Kidney epithelial cell (primary cell): ENCODE measurements at regions not wholly inside any gene's neighbourhood (a gene's known extent, or its start where the extent isn't known, plus 50 kb on each side); places are given as distances from the start of the nearest gene placed in this dataset.

Experiments used
- DNase-seq: peaks from one replicate; pipeline ENCODE4 v3.0.0-alpha.2; 2010; ENCODE audit warnings: low read depth
- H3K27me3 ChIP-seq: 2 replicates; pipeline ENCODE4 v1.6.0; 2011; ENCODE audit warnings: low read length; ENCODE audit not compliant: control insufficient read depth, insufficient read depth
- H3K36me3 ChIP-seq: 2 replicates; pipeline ENCODE4 v1.5.1; 2011; ENCODE audit warnings: low read length; ENCODE audit not compliant: control insufficient read depth, insufficient read depth
- H3K4me3 ChIP-seq: 2 replicates; pipeline ENCODE4 v1.5.1; 2011; ENCODE audit warnings: low read depth, mild to moderate bottlenecking, control low read depth, low read length
- TF ChIP-seq, protein P1 (sequence below): IDR thresholded peaks from 2 replicates; pipeline ENCODE4 v1.5.1; 2011; ENCODE audit warnings: mild to moderate bottlenecking, moderate library complexity, low read length, control low read depth, inconsistent platforms; ENCODE audit not compliant: insufficient read depth, poor library complexity, severe bottlenecking

DNA sequence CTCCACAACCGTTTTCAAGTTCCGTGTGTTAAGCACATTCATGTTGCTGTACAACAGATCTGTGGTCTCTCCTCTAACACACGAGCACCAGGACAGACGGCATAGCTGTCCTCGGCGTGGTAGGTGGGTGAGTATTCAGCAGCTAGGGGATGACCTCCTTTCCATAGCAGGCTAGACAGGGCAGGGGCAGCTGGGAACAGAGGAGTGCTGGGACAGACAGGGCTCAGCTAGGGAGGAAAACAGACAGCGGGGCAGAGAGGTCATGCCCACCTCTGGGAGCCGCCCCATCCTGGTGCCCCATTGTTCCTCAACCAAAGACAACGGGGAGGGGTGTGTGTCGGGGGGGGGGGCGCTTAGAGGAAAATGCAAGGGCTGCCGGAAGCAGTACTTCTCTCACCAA is 271.5 kb upstream of the FOXQ1 start:
- Histone ChIP-seq H3K36me3 (no peaks in the 10 kb centered on the region), H3K27me3 (peaks cover 8% of the 10 kb centered on the region), H3K4me3 (no peak overlapping the region)
- TF ChIP-seq, protein P1, sequence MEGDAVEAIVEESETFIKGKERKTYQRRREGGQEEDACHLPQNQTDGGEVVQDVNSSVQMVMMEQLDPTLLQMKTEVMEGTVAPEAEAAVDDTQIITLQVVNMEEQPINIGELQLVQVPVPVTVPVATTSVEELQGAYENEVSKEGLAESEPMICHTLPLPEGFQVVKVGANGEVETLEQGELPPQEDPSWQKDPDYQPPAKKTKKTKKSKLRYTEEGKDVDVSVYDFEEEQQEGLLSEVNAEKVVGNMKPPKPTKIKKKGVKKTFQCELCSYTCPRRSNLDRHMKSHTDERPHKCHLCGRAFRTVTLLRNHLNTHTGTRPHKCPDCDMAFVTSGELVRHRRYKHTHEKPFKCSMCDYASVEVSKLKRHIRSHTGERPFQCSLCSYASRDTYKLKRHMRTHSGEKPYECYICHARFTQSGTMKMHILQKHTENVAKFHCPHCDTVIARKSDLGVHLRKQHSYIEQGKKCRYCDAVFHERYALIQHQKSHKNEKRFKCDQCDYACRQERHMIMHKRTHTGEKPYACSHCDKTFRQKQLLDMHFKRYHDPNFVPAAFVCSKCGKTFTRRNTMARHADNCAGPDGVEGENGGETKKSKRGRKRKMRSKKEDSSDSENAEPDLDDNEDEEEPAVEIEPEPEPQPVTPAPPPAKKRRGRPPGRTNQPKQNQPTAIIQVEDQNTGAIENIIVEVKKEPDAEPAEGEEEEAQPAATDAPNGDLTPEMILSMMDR = no peak
- no peak for DNase-seq

DNA sequence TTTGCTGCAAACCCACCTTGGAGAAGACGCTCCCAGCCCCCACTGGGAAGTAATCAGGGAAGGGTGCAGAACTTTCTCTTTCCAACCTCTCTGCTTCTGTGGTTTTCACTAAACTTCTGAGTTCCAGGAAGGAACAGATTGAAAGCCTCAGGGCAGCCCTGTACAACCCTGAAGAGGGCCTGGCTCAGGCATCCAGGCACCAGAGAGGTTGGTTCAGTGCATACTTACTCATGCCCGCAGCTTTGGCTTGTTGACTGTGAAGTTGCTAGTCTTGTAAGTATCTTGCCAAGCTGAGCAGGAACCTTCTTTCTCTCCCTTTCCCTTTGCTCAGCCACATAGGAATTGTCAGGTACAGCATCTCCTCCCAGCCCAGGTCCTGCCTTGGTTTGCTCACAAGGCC is 272.2 kb upstream of the FOXQ1 start:
- Histone ChIP-seq H3K4me3 (no peak overlapping the region), H3K36me3 (no peaks in the 10 kb centered on the region), H3K27me3 (peaks cover 8% of the 10 kb centered on the region)
- DNase-seq = no peak
- TF ChIP-seq, protein P1 = no peak

DNA sequence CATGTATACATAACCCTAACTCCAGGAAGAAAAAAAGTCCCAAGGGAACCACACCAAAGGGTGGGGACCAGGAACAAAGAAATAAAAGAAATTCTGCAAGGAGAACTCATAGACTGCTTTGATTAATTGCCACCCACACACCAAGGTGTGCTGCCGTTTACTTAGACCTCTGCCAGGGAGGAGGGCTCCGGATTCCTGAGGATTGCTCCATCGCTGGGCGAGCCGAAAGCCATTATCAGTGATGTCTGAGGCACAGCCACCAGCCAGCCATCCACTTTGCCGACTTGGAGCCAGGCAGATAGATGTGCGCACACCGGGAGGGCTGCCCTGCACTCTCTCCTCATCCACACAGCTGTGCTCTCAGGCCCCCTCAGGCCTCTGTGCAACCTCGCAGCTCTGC is 272.7 kb upstream of the FOXQ1 start:
- Histone ChIP-seq H3K4me3 (no peak overlapping the region), H3K27me3 (peaks cover 7% of the 10 kb centered on the region), H3K36me3 (no peaks in the 10 kb centered on the region)
- TF ChIP-seq, protein P1 = no peak
- no peak for DNase-seq

DNA sequence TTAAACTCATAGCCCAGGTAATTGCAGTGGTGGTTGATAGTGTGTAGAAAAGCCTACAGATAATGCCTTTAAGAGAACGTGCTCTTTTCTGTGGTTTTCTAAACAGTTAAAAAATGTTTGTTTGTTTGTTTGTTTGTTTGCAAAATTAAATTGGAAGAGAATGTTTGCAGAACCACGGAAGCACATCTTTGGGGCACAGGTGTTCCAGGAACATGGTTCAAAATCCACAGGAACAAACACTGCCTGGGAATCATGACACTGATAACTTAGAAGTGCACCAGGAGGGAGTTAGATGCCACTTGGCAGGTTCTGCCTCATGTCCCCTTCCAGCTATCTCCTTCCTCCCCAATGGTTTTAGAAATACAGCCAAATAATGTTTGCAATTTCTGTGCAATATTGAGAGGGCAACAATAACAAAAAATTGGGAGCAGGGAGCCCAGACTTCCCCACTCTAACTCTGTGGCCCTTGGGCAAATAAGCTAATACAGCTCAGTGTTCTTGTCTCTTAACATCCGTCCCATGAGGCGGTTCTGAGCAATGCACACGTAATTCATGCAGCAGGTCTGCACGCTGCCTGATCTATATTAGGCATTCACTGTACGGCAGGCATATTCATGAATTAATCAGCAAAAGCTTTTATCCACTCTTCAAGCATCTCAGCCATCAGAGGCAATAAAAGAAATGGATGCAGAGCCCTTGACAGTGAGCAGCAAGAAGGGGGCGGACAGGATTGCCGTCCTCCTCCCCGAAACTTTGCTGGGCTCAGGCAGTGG is 274.3 kb upstream of the FOXQ1 start:
- Histone ChIP-seq H3K4me3 (no peak overlapping the region), H3K36me3 (no peaks in the 10 kb centered on the region), H3K27me3 (peaks cover 3% of the 10 kb centered on the region)
- no peak for DNase-seq
- TF ChIP-seq, protein P1 = no peak

DNA sequence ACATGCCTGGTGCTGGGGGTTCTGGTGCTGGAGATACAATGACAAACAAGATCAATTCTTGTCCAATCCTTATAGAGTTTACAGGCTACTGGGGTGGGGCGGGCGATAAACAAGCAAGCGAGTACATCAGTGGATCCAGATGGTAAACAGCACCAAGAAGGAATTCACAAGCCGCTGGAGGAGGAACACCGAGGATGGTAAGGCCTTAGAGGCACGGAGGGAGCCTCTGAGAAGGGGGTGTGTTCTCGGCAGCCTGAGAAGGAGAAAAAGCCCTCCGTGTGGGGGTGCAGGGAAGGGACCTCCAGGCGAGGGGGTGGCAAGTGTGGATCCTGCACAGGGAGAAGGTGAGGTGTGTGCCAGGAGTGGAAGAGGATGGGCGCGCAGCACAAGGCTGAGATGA is 276.5 kb upstream of the FOXQ1 start:
- Histone ChIP-seq H3K36me3 (no peaks in the 10 kb centered on the region), H3K4me3 (no peak overlapping the region), H3K27me3 (peaks cover 3% of the 10 kb centered on the region)
- TF ChIP-seq, protein P1 = no peak
- no peak for DNase-seq

DNA sequence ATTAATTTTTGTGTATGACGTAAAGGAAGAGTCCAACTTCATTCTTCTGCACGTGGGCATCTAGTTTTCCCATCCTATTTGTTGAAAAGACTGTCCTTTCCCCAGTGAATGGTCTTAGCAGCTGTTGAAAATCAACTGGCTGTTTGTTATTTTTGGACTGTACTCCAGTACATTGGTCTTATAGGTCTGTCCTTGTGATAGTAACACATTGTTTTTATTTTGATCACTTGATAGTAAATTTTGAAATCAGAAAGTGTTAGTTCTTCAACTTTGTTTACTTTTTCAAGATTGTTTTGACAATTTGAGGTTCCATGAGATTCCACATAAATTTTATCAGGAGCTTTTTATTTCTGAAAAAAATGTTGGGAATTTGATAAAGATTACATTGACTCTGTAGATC is 280.2 kb upstream of the FOXQ1 start:
- Histone ChIP-seq H3K27me3 (no peaks in the 10 kb centered on the region), H3K36me3 (no peaks in the 10 kb centered on the region), H3K4me3 (no peak overlapping the region)
- no peak for DNase-seq
- TF ChIP-seq, protein P1 = no peak
